D721Med (cell line): ENCODE measurements at regions not wholly inside any gene's neighbourhood (a gene's known extent, or its start where the extent isn't known, plus 50 kb on each side); places are given as distances from the start of the nearest gene placed in this dataset.
"Not testable (repeated sequence)": the region's sequence is repeated elsewhere in the genome, so short reads cannot be mapped to it uniquely, and the experiment has no call there.

Experiments used
- DNase-seq: peaks from one replicate; pipeline ENCODE4 v3.0.0; 2011; ENCODE audit warnings: low spot score; ENCODE audit not compliant: insufficient read length
- FAIRE-seq: peaks from 2 replicates; lab custom pipeline; 2011; peaks lifted over from hg19 to GRCh38; lab: Jason Lieb, UNC
- CTCF ChIP-seq: IDR thresholded peaks from 2 replicates; pipeline ENCODE4 v1.5.1; 2012; ENCODE audit warnings: mild to moderate bottlenecking, control low read depth; ENCODE audit not compliant: insufficient read depth; ENCODE audit errors: missing control alignments

- FAIRE-seq: no peak
Observed at GRCh38 chr2:105671156-105671555, 73.6 kb upstream of the NCK2 start.

GRCh38 chr2:105669384-105669891 is 75.3 kb upstream of the NCK2 start:
- TF ChIP-seq CTCF: no peak
- FAIRE-seq: no peak
- DNase-seq: no peak

More at GRCh38 chr2:105671156-105671555, 73.6 kb upstream of the NCK2 start:
- DNase-seq: no peak
- TF ChIP-seq CTCF: no peak

- no peak for DNase-seq
- no peak for TF ChIP-seq CTCF
- no peak for FAIRE-seq
Observed at GRCh38 chr2:105665480-105665879, 79.2 kb upstream of the NCK2 start.

GRCh38 chr2:105660489-105660888 is 84.2 kb upstream of the NCK2 start:
- no peak for DNase-seq
- FAIRE-seq: no peak
- TF ChIP-seq CTCF: no peak

- FAIRE-seq, DNase-seq: not testable (repeated sequence)
Observed at GRCh38 chr2:105655723-105656606, 88.7 kb upstream of the NCK2 start.

- no peak for FAIRE-seq
- no peak for DNase-seq
- TF ChIP-seq CTCF: no peak
Observed at GRCh38 chr2:105655244-105655643, 89.5 kb upstream of the NCK2 start.

GRCh38 chr2:105654474-105655004 is 90.2 kb upstream of the NCK2 start:
- TF ChIP-seq CTCF: no peak
- DNase-seq (no peak), FAIRE-seq (no peak)
